ENCODE measurements at regions not wholly inside any gene's neighbourhood (a gene's known extent, or its start where the extent isn't known, plus 50 kb on each side); places are given as distances from the start of the nearest gene placed in this dataset.
A peak's percentile ranks its signal among the peaks of the same experiment; 100 is the strongest.

DNA sequence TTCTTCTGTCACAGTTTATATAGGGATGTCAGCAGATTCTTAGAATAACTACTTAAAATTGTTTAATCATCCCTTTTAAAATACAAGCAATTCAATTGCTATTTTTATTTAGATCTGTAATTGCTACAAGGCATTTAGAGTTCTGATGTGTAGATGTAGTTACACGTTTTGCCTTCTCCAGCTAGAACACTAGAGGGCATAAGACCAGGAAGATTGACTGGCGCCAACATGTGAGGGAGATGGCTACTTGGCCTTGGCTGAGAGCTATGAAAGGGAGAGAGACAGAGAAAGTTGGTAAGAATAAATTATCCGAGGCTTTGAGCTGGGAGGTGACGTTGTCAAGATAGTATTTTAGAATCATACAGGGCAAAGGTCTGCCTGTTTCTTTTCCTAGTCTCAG, 563.7 kb upstream of the PRKX start (continued):
- TF ChIP-seq ZNF462 (CRISPR knock-in tag; IDR thresholded peaks at IDR 0.05), result peak; percentile 36; the same call in 1 of the 2 replicates
- TF ChIP-seq ZNF114 (CRISPR knock-in tag; IDR thresholded peaks at IDR 0.05), result no peak

GRCh38 chrX:4268676-4269075, 555.2 kb upstream of the PRKX start:
- ATAC-seq (no peak), DNase-seq (ENCODE audit: low spot score) (peak; percentile 23)
- H3K36me3 ChIP-seq (ENCODE audit: insufficient read depth), result no peaks in the 10 kb centered on the region
- no peak overlapping the region for H3K27ac ChIP-seq (ENCODE audit: low read depth)
- H4K20me1 ChIP-seq (replicated peaks; ENCODE audit: insufficient read depth), result no peaks in the 10 kb centered on the region
- no peaks in the 10 kb centered on the region for H3K27me3 ChIP-seq (ENCODE audit: insufficient read depth)
- Mint-ChIP-seq H3K36me3 (ENCODE audit: low read depth) (no peaks in the 10 kb centered on the region; the same call in 2 of the 3 replicates), H3K4me3 (no peak overlapping the region), H3K4me1 (peaks cover 9% of the 10 kb centered on the region; the same call in 2 of the 3 replicates), H3K9me3 (no peaks in the 10 kb centered on the region; the same call in 2 of the 3 replicates), H3K27ac (no peak overlapping the region), H3K27me3 (ENCODE audit: insufficient read depth, low read depth, poor library complexity) (no peaks in the 10 kb centered on the region)
- no peak overlapping the region for H3K4me3 ChIP-seq
- H3K4me1 ChIP-seq (ENCODE audit: insufficient read depth), result 0 out of 2 replicates have a peak, but pooled peaks cover 10% of the 10 kb centered on the region
- H3K4me2 ChIP-seq, result no peak overlapping the region
- no peaks in the 10 kb centered on the region for H3F3A ChIP-seq (replicated peaks; ENCODE audit: low read depth)
- H3K79me2 ChIP-seq (replicated peaks; ENCODE audit: insufficient read depth), result no peaks in the 10 kb centered on the region
- no peaks in the 10 kb centered on the region for H3K9me2 ChIP-seq (ENCODE audit: insufficient read depth)
- TF ChIP-seq ZNF462 (CRISPR knock-in tag; IDR thresholded peaks at IDR 0.05), result no peak
- TF ChIP-seq, protein P1, sequence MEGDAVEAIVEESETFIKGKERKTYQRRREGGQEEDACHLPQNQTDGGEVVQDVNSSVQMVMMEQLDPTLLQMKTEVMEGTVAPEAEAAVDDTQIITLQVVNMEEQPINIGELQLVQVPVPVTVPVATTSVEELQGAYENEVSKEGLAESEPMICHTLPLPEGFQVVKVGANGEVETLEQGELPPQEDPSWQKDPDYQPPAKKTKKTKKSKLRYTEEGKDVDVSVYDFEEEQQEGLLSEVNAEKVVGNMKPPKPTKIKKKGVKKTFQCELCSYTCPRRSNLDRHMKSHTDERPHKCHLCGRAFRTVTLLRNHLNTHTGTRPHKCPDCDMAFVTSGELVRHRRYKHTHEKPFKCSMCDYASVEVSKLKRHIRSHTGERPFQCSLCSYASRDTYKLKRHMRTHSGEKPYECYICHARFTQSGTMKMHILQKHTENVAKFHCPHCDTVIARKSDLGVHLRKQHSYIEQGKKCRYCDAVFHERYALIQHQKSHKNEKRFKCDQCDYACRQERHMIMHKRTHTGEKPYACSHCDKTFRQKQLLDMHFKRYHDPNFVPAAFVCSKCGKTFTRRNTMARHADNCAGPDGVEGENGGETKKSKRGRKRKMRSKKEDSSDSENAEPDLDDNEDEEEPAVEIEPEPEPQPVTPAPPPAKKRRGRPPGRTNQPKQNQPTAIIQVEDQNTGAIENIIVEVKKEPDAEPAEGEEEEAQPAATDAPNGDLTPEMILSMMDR (conservative IDR thresholded peaks at IDR 0.05; ENCODE audit: low read depth in 2 of 2), result peak; percentile 48 to 60
- no peak for TF ChIP-seq NANOG (IDR thresholded peaks at IDR 0.05; ENCODE audit: borderline replicate concordance)
- H2AFZ ChIP-seq, result no peak overlapping the region
